HepG2 (cell line): ENCODE measurements at regions not wholly inside any gene's neighbourhood (a gene's known extent, or its start where the extent isn't known, plus 50 kb on each side); places are given as distances from the start of the nearest gene placed in this dataset.

Source experiments
- GABPA ChIP-seq, 2 experiments: IDR thresholded peaks; 2 replicates each; pipeline ENCODE4 v1.6.1; 2011 to 2016; ENCODE audit warnings: low read depth in 2 of 2, low read length in 1 of 2, missing biosample characterization in 1 of 2, missing genetic modification characterization in 1 of 2
- PATZ1 ChIP-seq: sonication (generic); formaldehyde crosslinking; IDR thresholded peaks from 2 replicates; pipeline ENCODE4 v1.4.0; 2020; ENCODE audit warnings: missing genetic modification reagents
- RAD21 ChIP-seq: fragments of 450-650 bp; formaldehyde crosslinking; IDR thresholded peaks from 2 replicates; pipeline ENCODE4 v1.5.0; 2020; ENCODE audit warnings: mild to moderate bottlenecking
- TAF1 ChIP-seq: sonication (generic); formaldehyde crosslinking; IDR thresholded peaks from 2 replicates; pipeline ENCODE4 v1.4.0; 2020; ENCODE audit warnings: missing genetic modification reagents

- no peak for TF ChIP-seq PATZ1 (CRISPR knock-in tag)
- no peak for TF ChIP-seq GABPA (IDR thresholded peaks at IDR 0.05; ENCODE audit: low read depth, low read length)
- no peak for TF ChIP-seq GABPA (CRISPR knock-in tag; IDR thresholded peaks at IDR 0.05; ENCODE audit: low read depth)
- TF ChIP-seq TAF1 (CRISPR knock-in tag): no peak
- no peak for TF ChIP-seq RAD21
Observed at GRCh38 chr7:42722716-42723115, 189.2 kb downstream of the C7orf25 start.
